MCF 10A (cell line): ENCODE measurements at regions not wholly inside any gene's neighbourhood (a gene's known extent, or its start where the extent isn't known, plus 50 kb on each side); places are given as distances from the start of the nearest gene placed in this dataset.

ENCODE experiments used
- BruUV-seq: library from RNA; stranded (reverse); fragments of 400-500 nt; replicated peaks from 2 replicates; lab custom pipeline; 2021; lab: Mats Ljungman, UMichigan
- CTCF ChIA-PET: fragments of 300-600 bp; sonication (Branson Sonifier 250); formaldehyde crosslinking; extraction: SDS; loops from one replicate; lab custom pipeline; 2021; ENCODE audit warnings: antibody characterized with exemption, inconsistent platforms; lab: Yijun Ruan, JAX
- POLR2A ChIA-PET: fragments of 300-600, 350-650 bp; sonication (Branson Sonifier 250); formaldehyde crosslinking; extraction: SDS; loops from one replicate; lab custom pipeline; 2020; ENCODE audit warnings: antibody characterized with exemption, inconsistent platforms; lab: Yijun Ruan, JAX
- DNase-seq: peaks from one replicate; pipeline ENCODE4 v3.0.0-alpha.2; 2018; ENCODE audit not compliant: unreplicated experiment
- H3K27ac Mint-ChIP-seq: one replicate; pipeline ENCODE4 v1.8.0; 2022; ENCODE audit warnings: mild to moderate bottlenecking, low read depth, mixed read lengths; ENCODE audit not compliant: unreplicated experiment
- H3K27me3 Mint-ChIP-seq: one replicate; pipeline ENCODE4 v1.8.0; 2022; ENCODE audit warnings: mixed read lengths; ENCODE audit not compliant: insufficient read depth, unreplicated experiment
- H3K36me3 Mint-ChIP-seq: one replicate; pipeline ENCODE4 v1.8.0; 2022; ENCODE audit warnings: mild to moderate bottlenecking, moderate library complexity, mixed read lengths; ENCODE audit not compliant: insufficient read depth, unreplicated experiment
- H3K4me1 Mint-ChIP-seq: one replicate; pipeline ENCODE4 v1.8.0; 2022; ENCODE audit warnings: mixed read lengths; ENCODE audit not compliant: insufficient read depth, unreplicated experiment
- H3K4me3 Mint-ChIP-seq: one replicate; pipeline ENCODE4 v1.8.0; 2022; ENCODE audit warnings: mild to moderate bottlenecking, moderate library complexity, mixed read lengths; ENCODE audit not compliant: unreplicated experiment
- H3K9me3 Mint-ChIP-seq: one replicate; pipeline ENCODE4 v1.8.0; 2022; ENCODE audit warnings: mixed read lengths; ENCODE audit not compliant: unreplicated experiment
- intact Hi-C: fragments of 100-400 bp; cut with micrococcal nuclease; formaldehyde crosslinking; loops from 2 replicates; pipeline ENCODE4 v1.14.1; 2022
- TF ChIP-seq, protein P1 (sequence below): fragments of 200-600 bp; IDR thresholded peaks from one replicate; pipeline ENCODE4 v1.8.0; 2022; ENCODE audit warnings: antibody characterized with exemption, mild to moderate bottlenecking; ENCODE audit not compliant: unreplicated experiment

DNA sequence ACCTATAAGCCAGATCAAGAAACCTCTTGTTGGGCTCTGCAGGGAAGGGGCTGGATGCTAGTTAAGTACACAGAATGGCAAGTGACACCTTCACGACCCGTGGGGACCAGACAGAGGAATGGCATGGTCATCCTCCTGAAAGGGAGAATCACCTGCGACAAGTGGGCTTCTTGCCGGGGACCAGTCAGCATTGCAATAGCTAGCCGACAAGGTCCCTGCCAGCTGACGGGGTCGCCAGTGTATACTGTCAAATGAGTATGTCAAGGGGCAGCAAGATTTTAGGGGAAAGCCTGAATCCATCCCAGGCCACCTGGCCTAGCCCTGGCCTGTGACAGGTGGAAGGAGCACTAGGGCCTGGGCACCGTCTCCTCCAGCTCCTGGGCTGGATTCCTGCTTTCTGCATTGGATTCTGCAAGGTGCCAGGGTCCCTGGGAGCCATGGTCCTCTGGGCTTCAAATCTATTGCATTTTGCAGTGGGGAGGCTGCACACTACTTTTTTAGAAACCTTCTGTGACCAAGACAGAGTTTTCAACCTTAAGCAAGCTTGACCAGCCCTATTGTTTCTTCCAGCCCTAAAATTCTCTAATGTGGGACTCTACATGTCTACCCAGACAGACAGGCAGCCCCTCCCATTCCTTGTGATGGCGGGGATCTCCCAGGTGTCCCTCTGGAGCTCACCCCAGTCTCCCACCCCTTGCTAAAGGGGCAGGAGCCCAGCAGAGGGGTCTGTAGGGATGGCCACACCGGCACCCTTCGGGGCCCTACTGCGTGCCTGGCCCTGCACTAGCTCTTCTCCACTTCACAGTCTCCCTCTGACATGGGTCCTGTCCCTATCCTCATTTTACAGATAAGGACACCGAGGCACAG lies 178.5 kb downstream of the GLI2 start:
- ChIA-PET CTCF (no interaction called here), POLR2A (interaction anchor here (0.6 to 1.0 kb wide), 2 partner anchors 12 to 78 kb away, joined by 3 to 5 read pairs; no protein-coding TSS in a partner anchor)
- H3K9me3 Mint-ChIP-seq, result no peaks in the 10 kb centered on the region
- DNase-seq, result no peak
- intact Hi-C loops, result no loop called here
- H3K27ac Mint-ChIP-seq, result peak overlapping the region; percentile 52
- H3K4me3 Mint-ChIP-seq, result no peak overlapping the region
- TF ChIP-seq, protein P1, sequence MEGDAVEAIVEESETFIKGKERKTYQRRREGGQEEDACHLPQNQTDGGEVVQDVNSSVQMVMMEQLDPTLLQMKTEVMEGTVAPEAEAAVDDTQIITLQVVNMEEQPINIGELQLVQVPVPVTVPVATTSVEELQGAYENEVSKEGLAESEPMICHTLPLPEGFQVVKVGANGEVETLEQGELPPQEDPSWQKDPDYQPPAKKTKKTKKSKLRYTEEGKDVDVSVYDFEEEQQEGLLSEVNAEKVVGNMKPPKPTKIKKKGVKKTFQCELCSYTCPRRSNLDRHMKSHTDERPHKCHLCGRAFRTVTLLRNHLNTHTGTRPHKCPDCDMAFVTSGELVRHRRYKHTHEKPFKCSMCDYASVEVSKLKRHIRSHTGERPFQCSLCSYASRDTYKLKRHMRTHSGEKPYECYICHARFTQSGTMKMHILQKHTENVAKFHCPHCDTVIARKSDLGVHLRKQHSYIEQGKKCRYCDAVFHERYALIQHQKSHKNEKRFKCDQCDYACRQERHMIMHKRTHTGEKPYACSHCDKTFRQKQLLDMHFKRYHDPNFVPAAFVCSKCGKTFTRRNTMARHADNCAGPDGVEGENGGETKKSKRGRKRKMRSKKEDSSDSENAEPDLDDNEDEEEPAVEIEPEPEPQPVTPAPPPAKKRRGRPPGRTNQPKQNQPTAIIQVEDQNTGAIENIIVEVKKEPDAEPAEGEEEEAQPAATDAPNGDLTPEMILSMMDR, result no peak
- H3K27me3 Mint-ChIP-seq, result no peaks in the 10 kb centered on the region
- BruUV-seq, result no TSS peak
- no peaks in the 10 kb centered on the region for H3K36me3 Mint-ChIP-seq
- H3K4me1 Mint-ChIP-seq, result peaks cover 44% of the 10 kb centered on the region

DNA sequence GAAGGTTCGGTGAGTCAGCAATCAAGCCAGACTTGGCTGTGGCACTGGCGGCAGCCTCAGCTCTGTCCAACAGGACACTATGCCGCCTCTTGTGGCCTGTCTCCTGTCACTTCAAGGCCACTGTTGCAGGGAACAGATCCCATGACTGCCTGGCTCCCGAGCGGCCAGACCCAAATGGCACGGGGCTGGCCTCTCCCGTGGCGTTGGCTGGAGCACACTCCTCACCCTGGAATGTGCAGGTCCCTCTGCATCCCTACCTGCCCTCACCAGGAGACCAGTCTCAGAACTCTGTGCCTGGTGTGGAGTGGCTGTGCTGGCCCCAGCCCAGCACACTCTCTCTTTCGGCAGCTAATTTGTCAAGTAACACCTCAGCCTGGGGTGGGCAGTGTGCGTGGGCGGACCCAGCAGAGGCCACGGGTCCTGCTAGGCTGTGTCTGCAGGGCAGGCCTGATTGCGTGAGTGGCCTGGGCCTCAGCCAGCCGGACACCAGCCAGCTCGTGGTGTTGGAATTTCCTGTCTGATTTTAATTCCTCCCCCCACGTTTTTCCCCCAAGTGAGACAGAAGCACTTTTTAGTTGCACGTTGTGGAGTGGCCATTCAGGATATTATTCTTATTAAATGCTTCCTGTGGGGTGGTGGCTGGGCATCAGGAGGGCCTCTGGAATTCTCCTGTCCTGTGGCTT lies 179.3 kb downstream of the GLI2 start:
- Mint-ChIP-seq H3K4me3 (no peak overlapping the region), H3K9me3 (no peaks in the 10 kb centered on the region), H3K27ac (peak overlapping the region; percentile 52), H3K27me3 (no peaks in the 10 kb centered on the region), H3K4me1 (peaks cover 44% of the 10 kb centered on the region), H3K36me3 (no peaks in the 10 kb centered on the region)
- DNase-seq, result peak; percentile 83
- POLR2A ChIA-PET, result interaction anchor here (0.6 to 1.0 kb wide), 2 partner anchors 11 to 79 kb away, joined by 3 to 5 read pairs; no protein-coding TSS in a partner anchor
- BruUV-seq, result no TSS peak
- CTCF ChIA-PET, result no interaction called here
- intact Hi-C loops, result no loop called here
- TF ChIP-seq, protein P1, result no peak

DNA sequence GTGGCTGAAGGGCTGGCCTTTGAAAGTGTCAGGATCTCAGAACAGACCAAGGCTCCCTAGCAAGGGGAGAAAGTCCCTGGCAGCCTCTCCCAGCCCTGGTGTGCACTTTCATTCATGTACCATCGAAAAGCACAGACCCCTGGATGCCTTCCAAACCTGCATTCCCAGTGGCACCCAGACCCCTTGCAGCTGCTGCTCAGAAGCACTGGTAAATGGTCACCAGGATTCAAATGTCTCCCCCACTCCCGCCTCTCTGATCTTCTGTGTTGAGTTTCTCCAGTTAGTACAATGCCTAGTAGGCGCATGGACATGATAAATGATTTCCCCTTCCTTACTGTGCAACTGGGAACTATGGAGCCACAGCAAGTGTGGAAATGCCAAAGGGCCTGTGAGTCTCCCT lies 180.0 kb downstream of the GLI2 start:
- no peaks in the 10 kb centered on the region for H3K36me3 Mint-ChIP-seq
- H3K9me3 Mint-ChIP-seq, result no peaks in the 10 kb centered on the region
- H3K4me1 Mint-ChIP-seq, result peaks cover 49% of the 10 kb centered on the region
- H3K4me3 Mint-ChIP-seq, result no peak overlapping the region
- CTCF ChIA-PET, result no interaction called here
- H3K27ac Mint-ChIP-seq, result peak overlapping the region; percentile 52
- BruUV-seq, result no TSS peak
- no peak for DNase-seq
- H3K27me3 Mint-ChIP-seq, result no peaks in the 10 kb centered on the region
- intact Hi-C loops, result no loop called here
- POLR2A ChIA-PET, result no interaction called here
- TF ChIP-seq, protein P1, result no peak

DNA sequence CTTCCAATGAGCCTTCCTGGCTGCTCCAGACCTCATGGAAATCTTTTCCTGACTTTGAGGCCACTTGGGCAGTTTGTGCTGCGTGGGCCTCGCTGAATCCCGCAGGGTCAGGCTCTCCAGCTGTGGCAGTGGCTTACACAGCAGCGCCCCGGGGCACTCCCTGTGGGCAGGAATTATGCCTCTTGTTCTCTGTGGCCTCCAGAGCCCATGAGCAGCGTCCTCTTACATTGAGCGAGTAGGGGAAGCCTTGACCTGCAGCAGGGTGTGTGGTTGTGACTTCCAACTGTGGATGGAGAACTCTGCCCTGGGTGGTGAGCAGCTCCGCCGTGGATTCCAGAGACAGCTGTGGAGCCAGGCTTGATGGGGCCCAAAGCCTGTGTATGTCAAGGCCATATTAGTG lies 180.8 kb downstream of the GLI2 start:
- peaks cover 42% of the 10 kb centered on the region for H3K4me1 Mint-ChIP-seq
- intact Hi-C loops, result no loop called here
- no peak overlapping the region for H3K4me3 Mint-ChIP-seq
- H3K9me3 Mint-ChIP-seq, result no peaks in the 10 kb centered on the region
- no peak for DNase-seq
- CTCF ChIA-PET, result no interaction called here
- TF ChIP-seq, protein P1, result no peak
- POLR2A ChIA-PET, result no interaction called here
- no peak overlapping the region for H3K27ac Mint-ChIP-seq
- no TSS peak for BruUV-seq
- no peaks in the 10 kb centered on the region for H3K36me3 Mint-ChIP-seq
- H3K27me3 Mint-ChIP-seq, result no peaks in the 10 kb centered on the region
